ENCODE measurements at regions not wholly inside any gene's neighbourhood (a gene's known extent, or its start where the extent isn't known, plus 50 kb on each side); places are given as distances from the start of the nearest gene placed in this dataset.
"Not testable (repeated sequence)": the region's sequence is repeated elsewhere in the genome, so short reads cannot be mapped to it uniquely, and the experiment has no call there.

GRCh38 chr3:112765531-112765930 is 81.1 kb downstream of the CD200R1L start:
- DNase-seq = no peak

GRCh38 chr3:112763258-112763657 is 83.4 kb downstream of the CD200R1L start:
- no peak for DNase-seq

- DNase-seq = no peak
These were observed 85.5 kb downstream of the CD200R1L start for GRCh38 chr3:112761062-112761638.

- DNase-seq = no peak
These were observed 87.0 kb downstream of the CD200R1L start for GRCh38 chr3:112759681-112760080.

- no peak for DNase-seq
These were observed 87.5 kb downstream of the CD200R1L start for GRCh38 chr3:112759210-112759609.

GRCh38 chr3:112757197-112757596 is 89.5 kb downstream of the CD200R1L start:
- DNase-seq = no peak

GRCh38 chr3:112755845-112756613 is 90.6 kb downstream of the CD200R1L start:
- DNase-seq = no peak

GRCh38 chr3:112755046-112755445 is 91.6 kb downstream of the CD200R1L start:
- not testable (repeated sequence) for DNase-seq

GRCh38 chr3:112751564-112752512 is 94.8 kb downstream of the CD200R1L start:
- no peak for DNase-seq

GRCh38 chr3:112751061-112751460 is 95.6 kb downstream of the CD200R1L start:
- no peak for DNase-seq

GRCh38 chr3:112747624-112748023 is 99.0 kb downstream of the CD200R1L start:
- DNase-seq = no peak

- DNase-seq = no peak
These were observed 99.9 kb downstream of the CD200R1L start for GRCh38 chr3:112746675-112747280.

- no peak for DNase-seq
These were observed 101.0 kb downstream of the CD200R1L start for GRCh38 chr3:112745567-112746248.

GRCh38 chr3:112744825-112745566 is 101.7 kb downstream of the CD200R1L start:
- no peak for DNase-seq

GRCh38 chr3:112744106-112744505 is 102.6 kb downstream of the CD200R1L start:
- DNase-seq = no peak

- no peak for DNase-seq
These were observed 102.0 kb upstream of the CCDC80 start for GRCh38 chr3:112742934-112743333.

- no peak for DNase-seq
These were observed 101.0 kb upstream of the CCDC80 start for GRCh38 chr3:112741983-112742382.

GRCh38 chr3:112740835-112741234 is 99.9 kb upstream of the CCDC80 start:
- DNase-seq = no peak

GRCh38 chr3:112739252-112739965 is 98.5 kb upstream of the CCDC80 start:
- DNase-seq = no peak

- DNase-seq = no peak
These were observed 97.4 kb upstream of the CCDC80 start for GRCh38 chr3:112738366-112738765.
